Colonic mucosa (tissue), 4 donors: ENCODE measurements at regions not wholly inside any gene's neighbourhood (a gene's known extent, or its start where the extent isn't known, plus 50 kb on each side); places are given as distances from the start of the nearest gene placed in this dataset.

Experiments
- DNase-seq: peaks from one replicate; pipeline ENCODE4 v3.0.0-alpha.2; 2020
- H3K27ac ChIP-seq: fragments of 200-600 bp; one replicate; pipeline ENCODE4 v1.8.0; 2021
- H3K27me3 ChIP-seq: fragments of 200-600 bp; one replicate; pipeline ENCODE4 v1.8.0; 2021
- H3K36me3 ChIP-seq: fragments of 200-600 bp; one replicate; pipeline ENCODE4 v1.8.0; 2021
- H3K4me1 ChIP-seq: fragments of 200-600 bp; one replicate; pipeline ENCODE4 v1.8.0; 2021; ENCODE audit warnings: mild to moderate bottlenecking
- H3K4me3 ChIP-seq: fragments of 200-600 bp; one replicate; pipeline ENCODE4 v1.8.0; 2021
- H3K9ac ChIP-seq, 2 donors: one replicate each; pipeline ENCODE4 v1.7.0; 2013; ENCODE audit warnings: control low read depth in 2 of 2, low read depth in 2 of 2, low read length in 2 of 2
- H3K9me3 ChIP-seq: fragments of 200-600 bp; one replicate; pipeline ENCODE4 v1.8.0; 2021
- CTCF ChIP-seq: fragments of 200-600 bp; IDR thresholded peaks from one replicate; pipeline ENCODE4 v1.8.0; 2022; ENCODE audit warnings: antibody characterized with exemption, mild to moderate bottlenecking
- intact Hi-C: fragments of 100-400 bp; cut with DNase I; formaldehyde crosslinking; loops from one replicate; pipeline ENCODE4 v1.14.1; 2022
- donor health status: healthy.
- donor health status: DM: no; HTN: no; CAD: no.
- donor health status: DM: no; HTN: no; CAD: no.

GRCh38 chr2:181241797-181242196, 215.4 kb upstream of the ITGA4 start:
- Histone ChIP-seq H3K4me1 (no peaks in the 10 kb centered on the region), H3K27me3 (no peaks in the 10 kb centered on the region), H3K4me3 (no peak overlapping the region), H3K9me3 (no peaks in the 10 kb centered on the region), H3K27ac (no peak overlapping the region), H3K36me3 (no peaks in the 10 kb centered on the region), H3K9ac (no peak overlapping the region)
- DNase-seq: no peak
- intact Hi-C loops: no loop called here
- no peak for TF ChIP-seq CTCF

- no peak for DNase-seq
Measured at GRCh38 chr2:181242262-181242661, 214.9 kb upstream of the ITGA4 start.

GRCh38 chr2:181243319-181243718, 213.9 kb upstream of the ITGA4 start:
- intact Hi-C loops: no loop called here
- DNase-seq: no peak
- Histone ChIP-seq H3K4me1 (no peaks in the 10 kb centered on the region), H3K9me3 (no peaks in the 10 kb centered on the region), H3K9ac (no peak overlapping the region), H3K27ac (no peak overlapping the region), H3K27me3 (no peaks in the 10 kb centered on the region), H3K36me3 (no peaks in the 10 kb centered on the region), H3K4me3 (no peak overlapping the region)
- TF ChIP-seq CTCF: no peak

More at GRCh38 chr2:181242262-181242661, 214.9 kb upstream of the ITGA4 start:
- no peaks in the 10 kb centered on the region for H3K9me3 ChIP-seq
- intact Hi-C loops: no loop called here
- no peaks in the 10 kb centered on the region for H3K36me3 ChIP-seq
- no peaks in the 10 kb centered on the region for H3K4me1 ChIP-seq
- no peak for TF ChIP-seq CTCF
- H3K4me3 ChIP-seq: no peak overlapping the region
- H3K27me3 ChIP-seq: no peaks in the 10 kb centered on the region
- H3K27ac ChIP-seq: no peak overlapping the region
- H3K9ac ChIP-seq: no peak overlapping the region

GRCh38 chr2:181250691-181251090, 206.5 kb upstream of the ITGA4 start:
- H3K4me1 ChIP-seq: no peaks in the 10 kb centered on the region
- no peaks in the 10 kb centered on the region for H3K36me3 ChIP-seq
- DNase-seq: no peak
- H3K9me3 ChIP-seq: no peaks in the 10 kb centered on the region
- no peaks in the 10 kb centered on the region for H3K27me3 ChIP-seq
- H3K4me3 ChIP-seq: no peak overlapping the region
- TF ChIP-seq CTCF: no peak
- intact Hi-C loops: no loop called here
- H3K9ac ChIP-seq: no peak overlapping the region
- H3K27ac ChIP-seq: no peak overlapping the region

GRCh38 chr2:181252262-181253148, 204.7 kb upstream of the ITGA4 start:
- Histone ChIP-seq H3K9ac (no peak overlapping the region), H3K4me3 (no peak overlapping the region), H3K36me3 (no peaks in the 10 kb centered on the region), H3K4me1 (no peaks in the 10 kb centered on the region), H3K9me3 (no peaks in the 10 kb centered on the region), H3K27ac (no peak overlapping the region), H3K27me3 (no peaks in the 10 kb centered on the region)
- no peak for DNase-seq
- intact Hi-C loops: no loop called here
- no peak for TF ChIP-seq CTCF
